ENCODE measurements at regions not wholly inside any gene's neighbourhood (a gene's known extent, or its start where the extent isn't known, plus 50 kb on each side); places are given as distances from the start of the nearest gene placed in this dataset.

GRCh38 chr1:234968451-234968850, 160.2 kb downstream of the TOMM20 start:
- TF ChIP-seq ZNF24 (IDR thresholded peaks at IDR 0.05) = no peak
- TF ChIP-seq TRIM24 (IDR thresholded peaks at IDR 0.05) = no peak
- TF ChIP-seq ZKSCAN1 (IDR thresholded peaks at IDR 0.05; ENCODE audit: low read depth, low read length) = no peak
- TF ChIP-seq ZBTB17 (CRISPR knock-in tag; IDR thresholded peaks at IDR 0.05) = no peak
- TF ChIP-seq, protein P1, sequence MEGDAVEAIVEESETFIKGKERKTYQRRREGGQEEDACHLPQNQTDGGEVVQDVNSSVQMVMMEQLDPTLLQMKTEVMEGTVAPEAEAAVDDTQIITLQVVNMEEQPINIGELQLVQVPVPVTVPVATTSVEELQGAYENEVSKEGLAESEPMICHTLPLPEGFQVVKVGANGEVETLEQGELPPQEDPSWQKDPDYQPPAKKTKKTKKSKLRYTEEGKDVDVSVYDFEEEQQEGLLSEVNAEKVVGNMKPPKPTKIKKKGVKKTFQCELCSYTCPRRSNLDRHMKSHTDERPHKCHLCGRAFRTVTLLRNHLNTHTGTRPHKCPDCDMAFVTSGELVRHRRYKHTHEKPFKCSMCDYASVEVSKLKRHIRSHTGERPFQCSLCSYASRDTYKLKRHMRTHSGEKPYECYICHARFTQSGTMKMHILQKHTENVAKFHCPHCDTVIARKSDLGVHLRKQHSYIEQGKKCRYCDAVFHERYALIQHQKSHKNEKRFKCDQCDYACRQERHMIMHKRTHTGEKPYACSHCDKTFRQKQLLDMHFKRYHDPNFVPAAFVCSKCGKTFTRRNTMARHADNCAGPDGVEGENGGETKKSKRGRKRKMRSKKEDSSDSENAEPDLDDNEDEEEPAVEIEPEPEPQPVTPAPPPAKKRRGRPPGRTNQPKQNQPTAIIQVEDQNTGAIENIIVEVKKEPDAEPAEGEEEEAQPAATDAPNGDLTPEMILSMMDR (IDR thresholded peaks at IDR 0.05 in 2 of 3, conservative IDR thresholded peaks at IDR 0.05 in 1 of 3; ENCODE audit: insufficient read depth in 2 of 3, low read depth in 1 of 3, low read length in 3 of 3) = no peak

Measured in K562 (cell line).